Right cardiac atrium (tissue), 5 donors: ENCODE measurements at regions not wholly inside any gene's neighbourhood (a gene's known extent, or its start where the extent isn't known, plus 50 kb on each side); places are given as distances from the start of the nearest gene placed in this dataset.

Experiments
- ATAC-seq, 2 donors: fragments of 200-7000 bp; cut with Tn5 transposase; one replicate each; pipeline versions ENCODE4 v1.8.0 to v1.9.1; 2020; ENCODE audit warnings: moderate library complexity in 2 of 2, mild to moderate bottlenecking in 1 of 2
- DNase-seq, 3 donors: peaks; one replicate each; pipeline ENCODE4 v3.0.0-alpha.2; 2020
- H3K27ac ChIP-seq: one replicate; pipeline ENCODE4 v1.5.1; 2013; ENCODE audit warnings: mild to moderate bottlenecking, low read length, control low read depth, moderate library complexity
- H3K27me3 ChIP-seq: one replicate; pipeline ENCODE4 v1.6.1; 2013; ENCODE audit not compliant: control insufficient read depth, insufficient read depth
- H3K4me1 ChIP-seq: one replicate; pipeline ENCODE4 v1.6.1; 2013; ENCODE audit warnings: low read length; ENCODE audit not compliant: control insufficient read depth, insufficient read depth
- H3K4me3 ChIP-seq: one replicate; pipeline ENCODE4 v1.5.1; 2013; ENCODE audit warnings: low read length, control low read depth
- H3K9me3 ChIP-seq: one replicate; pipeline ENCODE4 v1.6.1; 2013; ENCODE audit warnings: low read length; ENCODE audit not compliant: control insufficient read depth
- whole genome bisulfite sequencing: extraction: QIAGEN DNeasy Blood & Tissue Kit; methylation state at CpG from one replicate; pipeline ENCODE4 v1.1.7; 2013; 5-methylcytosine and 5-hydroxymethylcytosine counted together
- intact Hi-C, 4 donors: fragments of 100-400 bp; cut with DNase I; formaldehyde crosslinking; loops; one replicate each; pipeline versions ENCODE4 v1.11.0 to v1.14.0; 2022 to 2023
- donor health status: healthy with polysubstance abuse.
- donor health status: DM: no; HTN: yes; CAD: no.
- donor health status: DM: no; HTN: no; CAD: no.
- donor health status: DM: no; HTN: yes; CAD: no; lungs with severe emphysema.
- donor health status: DM: yes; HTN: yes; CAD: no.

- no peak overlapping the region for H3K4me3 ChIP-seq
- intact Hi-C loops = loop anchor here in 1 of 4 donors (10.0 kb wide), 1 partner anchor 299 kb away; the partner anchor contains the start of genes HSF2BP and RRP1B
- ATAC-seq (no peak), DNase-seq (peak; percentile 4 to 9 (median 7))
- no peaks in the 10 kb centered on the region for H3K27me3 ChIP-seq
- WGBS = 87% methylated on average over 25 of the region's 25 CpGs
- H3K9me3 ChIP-seq = no peaks in the 10 kb centered on the region
- H3K27ac ChIP-seq = no peak overlapping the region
- no peaks in the 10 kb centered on the region for H3K4me1 ChIP-seq
Observed at GRCh38 chr21:43355266-43355924, 71.5 kb downstream of the SIK1 start.

- Histone ChIP-seq H3K9me3 (no peaks in the 10 kb centered on the region), H3K4me3 (no peak overlapping the region), H3K27ac (no peak overlapping the region), H3K4me1 (no peaks in the 10 kb centered on the region), H3K27me3 (no peaks in the 10 kb centered on the region)
- 98% methylated on average over 4 of the region's 4 CpGs for WGBS
- intact Hi-C loops = loop anchor here in 1 of 4 donors (10.0 kb wide), 1 partner anchor 300 kb away; the partner anchor contains the start of genes HSF2BP and RRP1B
- DNase-seq (peak in 1 of 3 donors; percentile 3), ATAC-seq (no peak)
Observed at GRCh38 chr21:43354666-43355065, 72.3 kb downstream of the SIK1 start.

- Histone ChIP-seq H3K27me3 (no peaks in the 10 kb centered on the region), H3K9me3 (no peaks in the 10 kb centered on the region), H3K4me3 (no peak overlapping the region), H3K27ac (no peak overlapping the region), H3K4me1 (no peaks in the 10 kb centered on the region)
- WGBS = 89% methylated on average over 14 of the region's 14 CpGs
- ATAC-seq (no peak), DNase-seq (peak; percentile 11 to 46 (median 45))
- intact Hi-C loops = loop anchor here in 1 of 4 donors (10.0 kb wide), 1 partner anchor 301 kb away; the partner anchor contains the start of genes HSF2BP and RRP1B
Observed at GRCh38 chr21:43354026-43354420, 72.9 kb downstream of the SIK1 start.

- no peak overlapping the region for H3K27ac ChIP-seq
- DNase-seq = peak; percentile 7 to 49 (median 37)
- WGBS = 90% methylated on average over 28 of the region's 28 CpGs
Observed at GRCh38 chr21:43353282-43354025, 73.5 kb downstream of the SIK1 start.

GRCh38 chr21:43352568-43353281 is 74.2 kb downstream of the SIK1 start:
- Histone ChIP-seq H3K9me3 (no peaks in the 10 kb centered on the region), H3K4me3 (no peak overlapping the region), H3K27me3 (no peaks in the 10 kb centered on the region), H3K27ac (no peak overlapping the region), H3K4me1 (peaks cover 2% of the 10 kb centered on the region)
- ATAC-seq (no peak), DNase-seq (peak in 1 of 3 donors; percentile 20)
- intact Hi-C loops = loop anchor here in 1 of 4 donors (10.0 kb wide), 1 partner anchor 302 kb away; the partner anchor contains the start of genes HSF2BP and RRP1B
- WGBS = 93% methylated on average over 16 of the region's 16 CpGs

More at GRCh38 chr21:43353282-43354025, 73.5 kb downstream of the SIK1 start:
- Histone ChIP-seq H3K4me1 (no peaks in the 10 kb centered on the region), H3K4me3 (no peak overlapping the region), H3K9me3 (no peaks in the 10 kb centered on the region), H3K27me3 (no peaks in the 10 kb centered on the region)
- ATAC-seq = no peak
- intact Hi-C loops = loop anchor here in 1 of 4 donors (10.0 kb wide), 1 partner anchor 301 kb away; the partner anchor contains the start of genes HSF2BP and RRP1B

GRCh38 chr21:43352154-43352537 is 74.8 kb downstream of the SIK1 start:
- intact Hi-C loops = loop anchor here in 1 of 4 donors (10.0 kb wide), 1 partner anchor 303 kb away; the partner anchor contains the start of genes HSF2BP and RRP1B
- H3K27ac ChIP-seq = no peak overlapping the region
- DNase-seq = no peak
- H3K4me1 ChIP-seq = peaks cover 2% of the 10 kb centered on the region
- no peaks in the 10 kb centered on the region for H3K27me3 ChIP-seq
- 91% methylated on average over 8 of the region's 8 CpGs for WGBS
- H3K9me3 ChIP-seq = no peaks in the 10 kb centered on the region
- no peak overlapping the region for H3K4me3 ChIP-seq
- no peak for ATAC-seq

- H3K4me3 ChIP-seq = no peak overlapping the region
- intact Hi-C loops = loop anchor here in 1 of 4 donors (10.0 kb wide), 1 partner anchor 303 kb away; the partner anchor contains the start of genes HSF2BP and RRP1B
- no peak overlapping the region for H3K27ac ChIP-seq
- no peaks in the 10 kb centered on the region for H3K27me3 ChIP-seq
- DNase-seq (peak in 2 of 3 donors; percentile 4 to 12), ATAC-seq (no peak)
- no peaks in the 10 kb centered on the region for H3K9me3 ChIP-seq
- WGBS = 83% methylated on average over 13 of the region's 13 CpGs
- peaks cover 2% of the 10 kb centered on the region for H3K4me1 ChIP-seq
Observed at GRCh38 chr21:43351501-43352153, 75.3 kb downstream of the SIK1 start.

GRCh38 chr21:43349644-43350043 is 77.3 kb downstream of the SIK1 start:
- intact Hi-C loops = loop anchor here in 2 of 4 donors (10.0 kb wide), 2 partner anchors 295 to 305 kb away; partner anchors contain the start of genes HSF2BP (in 1 of the 2) and RRP1B (in 1 of the 2)

GRCh38 chr21:43348801-43349261 is 78.1 kb downstream of the SIK1 start:
- H3K4me3 ChIP-seq = no peak overlapping the region
- H3K9me3 ChIP-seq = no peaks in the 10 kb centered on the region
- intact Hi-C loops = loop anchor here in 1 of 4 donors (10.0 kb wide), 1 partner anchor 296 kb away; no protein-coding TSS in a partner anchor

More at GRCh38 chr21:43349644-43350043, 77.3 kb downstream of the SIK1 start:
- DNase-seq (no peak), ATAC-seq (no peak)
- 88% methylated on average over 9 of the region's 9 CpGs for WGBS
- Histone ChIP-seq H3K4me3 (no peak overlapping the region), H3K9me3 (no peaks in the 10 kb centered on the region), H3K4me1 (peaks cover 2% of the 10 kb centered on the region), H3K27me3 (no peaks in the 10 kb centered on the region), H3K27ac (no peak overlapping the region)

More at GRCh38 chr21:43348801-43349261, 78.1 kb downstream of the SIK1 start:
- Histone ChIP-seq H3K27ac (peak overlapping the region; percentile 11), H3K27me3 (no peaks in the 10 kb centered on the region), H3K4me1 (peaks cover 2% of the 10 kb centered on the region)
- DNase-seq (peak; percentile 51 to 73 (median 71)), ATAC-seq (peak in 1 of 2 donors; percentile 85)
- WGBS = 42% methylated on average over 22 of the region's 22 CpGs
